ENCODE measurements at regions not wholly inside any gene's neighbourhood (a gene's known extent, or its start where the extent isn't known, plus 50 kb on each side); places are given as distances from the start of the nearest gene placed in this dataset.
A peak's percentile ranks its signal among the peaks of the same experiment; 100 is the strongest.

DNA sequence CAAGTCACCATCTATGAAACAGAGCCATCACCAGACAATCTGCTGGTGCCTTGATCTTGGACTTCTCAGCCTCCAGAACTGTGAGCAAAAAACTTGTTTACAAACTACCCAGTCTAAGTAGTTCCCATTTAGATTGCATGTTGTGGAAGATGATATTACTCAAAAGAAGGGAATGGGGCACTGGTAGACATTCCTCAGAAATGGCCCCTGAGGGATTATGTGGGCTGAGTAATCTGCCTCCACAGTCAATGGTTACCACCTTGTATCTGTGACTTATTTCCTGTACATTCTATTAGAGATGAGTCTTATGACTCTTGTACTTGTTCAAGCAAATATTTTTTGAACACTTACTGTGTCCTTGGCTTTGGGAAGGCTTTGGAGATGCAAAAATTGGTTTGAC is 160.4 kb downstream of the NUP35 start:
- no peak for DNase-seq (ENCODE audit: low read depth, low spot score)

DNA sequence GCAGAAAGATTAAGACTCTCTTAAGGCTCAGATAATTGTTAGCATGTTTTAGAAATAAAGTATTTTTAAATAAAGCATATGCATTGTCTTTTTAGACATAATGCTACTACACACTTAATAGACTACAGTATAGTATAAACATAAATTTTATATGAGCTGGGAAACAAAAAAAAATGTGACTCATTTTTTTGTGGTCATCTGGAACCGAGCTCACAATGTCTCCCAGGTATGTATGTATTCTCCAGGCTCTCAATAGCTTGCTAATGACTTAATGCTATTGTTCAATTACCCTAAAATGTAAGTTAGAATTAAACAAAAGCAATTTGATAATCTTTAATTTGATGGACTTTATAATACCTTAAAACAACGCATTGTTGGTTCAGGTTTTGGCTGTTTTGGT is 167.2 kb downstream of the NUP35 start:
- DNase-seq (ENCODE audit: low read depth, low spot score) = no peak

DNA sequence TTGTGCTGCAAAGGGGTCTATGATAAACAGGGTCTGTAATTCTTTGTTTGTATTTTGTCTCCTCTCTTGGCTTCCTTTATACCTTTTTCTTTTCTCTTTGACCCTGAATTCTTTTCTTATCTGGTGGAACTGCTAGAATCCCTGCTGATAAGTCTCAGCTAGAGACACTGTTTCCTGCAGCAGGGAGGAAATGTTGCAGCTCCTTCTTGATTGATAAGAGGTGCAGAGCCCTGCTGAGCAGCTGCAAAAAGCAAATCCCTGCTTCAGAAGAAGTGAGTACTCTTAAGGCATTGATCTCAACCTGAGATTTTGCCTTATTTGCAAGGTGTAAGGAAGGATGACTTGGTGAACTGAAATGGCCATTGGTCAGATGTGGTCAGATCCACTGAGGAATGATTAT is 167.8 kb downstream of the NUP35 start:
- peak; percentile 51 for DNase-seq (ENCODE audit: low read depth, low spot score)

DNA sequence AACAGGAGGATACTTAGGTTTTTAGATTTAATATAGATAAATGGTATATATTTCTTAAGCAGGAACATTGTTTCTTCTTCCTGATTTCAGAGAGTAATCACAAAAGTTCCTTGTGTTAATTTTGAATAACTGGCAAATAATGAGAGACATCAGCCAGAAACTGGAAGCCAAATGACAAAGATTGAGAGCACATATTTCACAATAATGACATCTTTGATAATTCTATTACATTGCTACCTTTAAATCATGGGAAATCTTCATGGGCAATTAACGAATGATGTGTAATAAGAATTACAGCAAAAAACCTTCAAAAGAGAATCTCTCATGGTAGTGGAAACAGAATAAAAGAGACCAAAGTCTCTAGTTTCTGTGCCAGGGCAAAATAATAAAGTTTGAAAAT is 215.1 kb downstream of the NUP35 start:
- DNase-seq (ENCODE audit: low read depth, low spot score) = no peak

DNA sequence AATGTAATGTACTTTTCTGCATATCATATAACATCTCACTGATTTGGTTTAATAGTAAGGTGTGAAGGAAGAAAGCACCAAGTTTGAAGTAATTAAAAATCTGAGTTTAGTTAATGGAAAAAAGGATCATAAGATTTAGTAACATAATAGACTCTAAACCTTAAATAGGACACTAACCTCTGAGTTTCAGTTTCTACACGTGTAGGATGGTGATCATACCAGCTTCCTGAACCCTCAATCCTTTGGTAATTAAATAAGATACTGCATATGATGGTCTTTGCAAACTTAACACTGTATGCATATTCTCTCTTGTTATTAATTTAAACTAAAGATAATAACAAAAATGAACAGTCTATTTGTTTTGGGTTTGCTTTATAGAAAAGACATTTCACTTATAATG is 216.8 kb downstream of the NUP35 start:
- no peak for DNase-seq (ENCODE audit: low read depth, low spot score)

DNA sequence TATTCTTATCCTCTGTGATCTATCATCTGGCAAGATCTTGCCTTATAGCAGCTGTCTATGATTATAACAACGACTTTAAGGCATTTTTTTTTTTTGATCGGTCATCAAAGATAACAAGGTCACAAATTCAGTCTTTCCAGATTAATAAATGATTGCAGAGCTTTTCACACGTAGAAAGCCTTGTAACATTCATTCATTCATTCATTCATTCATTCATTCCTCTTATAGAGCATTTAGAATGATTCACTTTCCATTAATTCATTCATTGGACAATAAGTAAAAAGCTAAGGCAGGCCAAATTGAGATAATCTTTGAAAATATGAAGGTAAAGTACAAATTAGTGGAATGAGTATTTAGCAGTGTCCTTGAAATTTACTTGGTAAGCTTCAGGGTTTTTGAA is 223.7 kb downstream of the NUP35 start:
- DNase-seq (ENCODE audit: low read depth, low spot score) = no peak

DNA sequence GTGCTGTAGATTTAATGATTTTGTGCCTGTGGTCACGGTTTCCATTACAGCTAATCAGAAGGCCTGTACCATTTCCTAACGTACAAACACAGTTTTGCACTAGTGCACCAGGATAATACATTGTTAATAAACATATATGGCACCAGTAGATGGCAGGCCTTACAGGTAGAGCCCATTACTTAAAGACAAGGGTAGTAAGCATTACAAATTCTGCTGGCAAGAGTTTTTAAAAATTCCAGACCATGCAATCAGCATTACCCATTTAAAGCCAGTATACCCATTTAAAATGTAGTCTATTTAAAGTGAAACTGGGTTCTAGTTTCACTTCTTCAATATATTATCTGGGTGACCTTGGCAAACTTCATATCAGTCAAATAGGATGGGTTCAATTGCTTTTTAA is 224.2 kb downstream of the NUP35 start:
- DNase-seq (ENCODE audit: low read depth, low spot score) = no peak

DNA sequence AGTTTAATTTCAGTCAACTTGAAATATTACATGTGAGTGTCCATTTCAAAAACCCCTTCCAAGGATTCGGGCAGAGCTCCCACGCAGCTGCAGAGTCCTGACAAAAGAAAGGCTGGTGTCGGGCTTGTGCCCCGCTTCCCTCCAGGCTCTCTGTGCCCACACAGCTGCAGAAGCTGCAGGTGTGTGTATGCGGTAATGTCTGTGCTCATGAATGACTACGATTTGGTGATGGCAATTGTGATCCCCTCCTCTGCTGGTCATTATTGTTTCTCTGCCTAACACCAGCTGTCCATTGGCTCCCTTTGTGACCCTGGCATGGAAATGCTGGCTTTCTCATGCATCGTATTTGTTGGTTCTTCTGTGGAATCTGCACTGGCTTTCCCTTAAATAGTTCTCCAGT is 224.8 kb downstream of the NUP35 start:
- no peak for DNase-seq (ENCODE audit: low read depth, low spot score)

DNA sequence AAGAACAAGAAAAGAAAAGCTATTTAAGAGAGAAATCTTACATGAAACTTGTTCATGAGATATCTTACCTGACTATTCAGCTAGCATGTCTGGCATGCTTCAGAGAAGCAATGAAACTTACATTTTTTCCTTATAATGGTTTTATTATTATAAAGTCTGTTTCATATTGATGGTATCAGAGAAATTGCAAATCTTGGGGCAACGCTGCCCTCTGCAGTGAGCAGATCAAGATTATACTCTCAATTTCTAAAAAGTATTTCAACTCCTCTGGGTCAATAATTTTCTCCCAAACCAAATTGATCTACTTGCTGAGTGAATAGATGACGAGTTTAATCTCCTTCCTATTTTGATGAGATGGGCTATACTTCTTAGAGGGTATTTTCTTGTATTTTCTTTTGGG is 235.6 kb downstream of the NUP35 start:
- no peak for DNase-seq (ENCODE audit: low read depth, low spot score)

DNA sequence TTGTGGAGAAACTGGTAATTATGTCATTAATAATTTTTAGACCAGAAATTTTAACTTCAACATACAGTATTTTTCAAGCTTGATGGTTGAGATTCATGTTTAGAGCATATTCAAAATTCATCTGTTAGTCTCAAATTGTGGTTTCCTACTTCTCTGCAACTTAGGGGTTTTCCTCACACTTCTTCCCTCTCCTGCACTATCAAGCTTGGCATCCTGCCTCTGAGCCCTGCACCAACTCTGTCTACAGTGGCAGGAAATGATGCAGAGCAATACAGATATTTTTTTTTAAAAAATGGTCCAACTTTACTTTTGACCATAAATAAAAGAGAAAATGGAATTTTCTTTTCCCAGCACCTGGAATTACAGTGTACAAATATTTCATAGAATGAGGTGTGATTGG is 247.3 kb downstream of the NUP35 start:
- DNase-seq (ENCODE audit: low read depth, low spot score) = no peak

DNA sequence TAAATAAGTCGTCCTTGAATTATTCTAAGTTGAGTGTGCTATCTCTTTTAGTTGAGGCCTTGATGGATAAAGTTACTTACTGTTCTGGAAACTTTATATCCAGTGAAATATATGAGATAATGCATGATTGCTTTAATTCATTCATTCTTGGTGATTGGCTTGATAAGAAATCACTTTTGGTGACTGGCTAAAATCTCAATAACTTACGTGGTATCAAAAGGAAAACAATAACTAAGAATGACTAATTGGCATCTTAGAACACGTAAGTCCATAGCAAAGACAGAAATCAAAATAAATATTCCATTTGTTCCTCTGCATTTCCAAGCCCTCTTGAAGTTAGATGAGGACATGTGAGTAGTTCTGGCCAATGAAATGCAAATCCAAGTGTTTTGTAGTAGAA is 251.6 kb downstream of the NUP35 start:
- no peak for DNase-seq (ENCODE audit: low read depth, low spot score)

DNA sequence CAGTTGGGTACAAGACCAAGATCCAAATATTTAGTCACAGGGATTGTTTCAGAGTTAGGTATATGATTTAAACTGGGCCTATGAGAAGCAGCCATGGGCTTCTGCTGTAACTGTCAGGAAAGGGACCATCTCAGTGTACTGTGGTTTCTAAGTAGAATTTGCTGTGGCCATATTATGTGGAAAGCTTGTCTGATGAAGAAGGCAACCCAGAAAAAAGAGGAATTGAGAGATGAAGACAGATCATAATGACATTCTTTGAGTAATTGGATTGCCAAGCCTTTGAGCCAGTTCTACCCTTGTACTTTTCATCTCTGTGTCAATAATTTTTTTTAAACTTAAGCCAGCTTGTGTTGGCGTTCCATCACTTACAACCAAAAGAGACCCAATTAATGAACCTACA is 259.6 kb downstream of the NUP35 start:
- DNase-seq (ENCODE audit: low read depth, low spot score) = no peak

DNA sequence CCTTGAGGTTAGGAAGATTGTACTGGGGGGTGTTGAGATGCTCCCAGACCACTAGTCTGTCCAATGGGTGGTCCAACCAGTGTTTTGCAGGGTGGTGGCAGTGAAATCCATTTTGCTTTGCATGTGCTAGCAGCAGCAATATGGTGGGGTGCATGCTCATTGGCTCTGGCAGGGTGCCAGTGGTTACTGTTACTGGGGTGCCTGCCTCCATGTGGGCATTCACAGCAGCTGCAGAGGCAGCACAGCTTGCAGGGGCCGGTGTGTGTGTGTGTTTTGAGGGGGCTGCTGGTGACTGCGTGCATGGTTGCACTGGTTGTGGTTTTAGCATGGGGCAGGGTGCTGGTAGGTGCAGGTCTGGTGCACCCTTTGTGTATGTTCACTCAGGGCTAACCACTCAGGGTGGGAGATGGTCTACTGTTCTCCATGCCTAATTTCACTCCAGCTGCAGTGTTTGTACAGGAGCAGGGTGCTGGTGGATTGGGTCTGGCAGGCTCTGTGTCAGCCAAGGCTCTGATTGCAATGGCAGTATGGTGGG is 265.4 kb downstream of the NUP35 start:
- no peak for DNase-seq (ENCODE audit: low read depth, low spot score)

DNA sequence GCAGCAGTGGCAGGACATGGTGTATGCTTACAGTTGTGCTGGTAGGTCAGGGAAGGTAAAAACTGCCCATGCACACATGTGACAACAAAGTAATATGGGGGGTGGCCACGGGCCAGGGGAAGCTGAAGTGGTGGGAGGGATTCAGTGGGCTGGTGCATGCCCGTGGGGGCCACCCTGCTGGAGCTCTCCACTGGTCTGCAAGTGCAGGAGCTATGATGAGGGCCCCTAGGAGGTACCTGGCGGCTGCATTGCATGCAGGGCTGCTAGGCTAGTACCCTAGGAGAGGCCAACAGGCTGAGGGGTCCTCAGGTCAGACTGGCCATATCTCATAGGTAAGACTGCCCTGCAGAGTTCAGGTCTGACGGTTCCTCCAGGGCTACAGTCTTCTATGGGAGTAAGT is 265.9 kb downstream of the NUP35 start:
- no peak for DNase-seq (ENCODE audit: low read depth, low spot score)

DNA sequence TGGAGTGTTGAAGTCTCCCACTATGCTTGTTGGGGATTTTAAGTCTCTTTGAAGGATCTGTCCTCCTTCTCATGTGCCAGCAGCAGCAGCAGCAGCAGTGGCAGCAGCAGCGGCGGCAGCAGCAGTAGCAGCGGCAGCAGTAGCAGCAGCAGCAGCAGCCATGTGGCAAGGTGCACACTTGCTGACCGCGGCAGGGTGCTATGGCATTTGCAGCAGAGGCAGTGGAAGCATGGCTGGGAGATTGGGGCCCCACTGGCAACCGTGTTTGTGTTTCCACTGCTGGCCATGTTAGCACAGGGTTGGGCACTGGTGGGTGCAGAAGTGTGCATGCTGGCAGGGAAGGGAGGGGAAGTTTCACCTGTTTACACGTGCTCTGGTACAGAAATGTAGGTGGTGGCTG is 280.1 kb downstream of the NUP35 start:
- DNase-seq (ENCODE audit: low read depth, low spot score) = no peak

DNA sequence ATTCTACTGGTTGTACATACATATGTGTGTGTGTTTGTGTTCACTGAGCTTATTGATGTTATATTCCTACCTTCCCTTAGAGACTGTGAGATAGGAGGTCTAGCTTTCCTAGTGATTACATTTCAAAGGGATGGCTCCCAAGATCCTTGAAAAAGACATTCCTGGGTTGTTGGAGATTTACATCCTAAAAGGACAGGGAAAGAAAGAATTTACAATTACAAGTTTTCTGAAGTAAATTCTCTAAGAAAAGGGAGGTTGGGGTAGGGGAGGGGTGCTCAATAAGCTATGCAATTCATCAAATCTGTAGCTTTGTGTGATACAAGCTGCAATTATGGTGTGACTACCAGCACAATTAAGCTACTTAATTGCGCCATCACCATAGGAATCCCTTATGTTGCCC is 284.3 kb downstream of the NUP35 start:
- peak; percentile 8 for DNase-seq (ENCODE audit: low read depth, low spot score)

DNA sequence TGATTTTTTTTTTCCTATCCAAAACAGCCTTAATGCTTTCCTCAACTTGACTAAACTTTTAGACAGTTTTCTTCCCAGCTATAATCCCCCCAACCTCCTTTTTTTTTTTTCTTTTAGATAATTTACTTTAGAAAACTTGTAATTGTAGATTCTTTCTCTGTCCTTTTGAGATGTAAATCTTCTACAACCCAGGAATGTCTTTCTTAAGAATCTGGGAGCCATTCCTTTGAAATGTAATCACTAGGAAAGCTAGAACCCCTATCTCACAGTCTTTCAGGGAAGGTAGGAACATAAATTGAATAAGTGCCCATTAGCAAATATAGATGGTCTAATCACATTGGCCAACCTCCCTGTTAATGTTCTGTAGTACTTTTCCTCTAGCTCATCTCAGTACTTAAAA is 285.4 kb downstream of the NUP35 start:
- no peak for DNase-seq (ENCODE audit: low read depth, low spot score)

DNA sequence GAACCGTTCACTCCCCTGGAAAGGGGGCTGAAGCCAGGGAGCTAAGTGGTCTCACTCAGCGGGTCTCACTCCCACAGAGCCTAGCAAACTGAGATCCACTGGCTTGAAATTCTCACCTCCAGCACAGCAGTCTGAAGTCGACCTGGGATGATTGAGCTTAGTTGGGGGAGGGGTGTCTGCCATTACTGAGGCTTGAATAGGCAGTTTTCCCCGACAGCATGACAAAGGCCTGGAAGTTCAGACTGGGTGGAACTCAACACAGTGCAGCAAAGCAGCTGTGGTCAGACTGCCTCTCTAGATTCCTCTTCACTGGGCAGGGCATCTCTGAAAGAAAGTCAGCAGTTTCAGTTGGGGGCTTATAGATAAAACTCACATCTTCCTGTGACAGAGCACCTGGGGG is 292.5 kb downstream of the NUP35 start:
- peak; percentile 63 for DNase-seq (ENCODE audit: low read depth, low spot score)

DNA sequence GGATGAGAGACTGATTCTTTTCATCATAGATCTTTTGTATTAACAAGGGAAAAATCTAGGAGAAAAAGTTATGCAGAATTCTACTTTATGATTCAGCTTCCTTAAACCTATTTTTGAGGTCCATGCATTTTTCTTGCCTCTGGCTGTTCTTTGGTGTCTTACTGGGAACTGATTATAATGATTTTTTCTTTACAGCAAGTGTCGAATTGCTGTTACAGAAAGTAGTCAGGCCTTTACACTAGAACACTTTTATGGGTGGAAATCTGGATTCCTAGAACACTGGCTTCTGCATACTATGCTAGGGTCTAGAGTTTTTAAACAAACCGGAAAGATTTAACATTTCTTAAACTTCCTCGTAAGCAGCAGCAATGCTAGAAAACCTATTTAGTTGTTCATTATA is 302.6 kb downstream of the NUP35 start:
- no peak for DNase-seq (ENCODE audit: low read depth, low spot score)

DNA sequence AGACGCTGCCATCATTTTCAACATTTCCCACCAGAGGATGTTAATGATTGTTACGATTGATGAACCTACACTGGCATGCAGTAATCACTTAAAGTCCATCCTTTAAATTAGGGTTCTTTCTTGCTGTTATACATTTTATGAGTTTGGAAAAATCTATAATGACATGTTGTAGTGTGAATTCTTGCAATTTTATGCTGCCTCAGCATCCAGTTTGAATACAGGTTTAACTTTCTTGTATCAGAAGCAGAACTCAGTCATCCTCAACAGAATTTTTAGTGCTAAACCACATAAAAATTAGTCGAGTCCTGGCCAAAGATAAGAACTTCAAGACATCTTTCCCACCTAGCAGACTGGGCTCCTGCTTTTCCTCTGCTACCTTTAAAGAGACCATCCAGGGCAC is 303.3 kb downstream of the NUP35 start:
- no peak for DNase-seq (ENCODE audit: low read depth, low spot score)

DNA sequence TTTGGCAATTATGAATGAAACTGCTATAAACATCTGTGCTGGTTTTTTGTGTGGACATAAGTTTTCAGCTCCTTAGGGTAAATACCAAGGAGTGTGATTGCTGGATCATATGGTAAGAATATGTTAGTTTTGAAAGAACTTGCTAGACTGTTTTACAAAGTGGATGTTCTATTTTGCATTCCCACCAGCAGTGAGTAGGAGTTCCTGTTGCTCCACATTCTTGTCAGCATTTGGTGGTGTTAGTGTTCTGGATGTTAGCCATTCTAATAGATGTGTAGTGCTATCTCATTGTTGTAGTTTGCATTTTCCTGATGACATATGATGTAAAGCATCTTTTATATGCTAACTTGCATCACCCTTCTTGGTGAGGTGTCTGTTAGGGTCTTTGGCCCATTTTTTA is 304.6 kb downstream of the NUP35 start:
- DNase-seq (ENCODE audit: low read depth, low spot score) = no peak

DNA sequence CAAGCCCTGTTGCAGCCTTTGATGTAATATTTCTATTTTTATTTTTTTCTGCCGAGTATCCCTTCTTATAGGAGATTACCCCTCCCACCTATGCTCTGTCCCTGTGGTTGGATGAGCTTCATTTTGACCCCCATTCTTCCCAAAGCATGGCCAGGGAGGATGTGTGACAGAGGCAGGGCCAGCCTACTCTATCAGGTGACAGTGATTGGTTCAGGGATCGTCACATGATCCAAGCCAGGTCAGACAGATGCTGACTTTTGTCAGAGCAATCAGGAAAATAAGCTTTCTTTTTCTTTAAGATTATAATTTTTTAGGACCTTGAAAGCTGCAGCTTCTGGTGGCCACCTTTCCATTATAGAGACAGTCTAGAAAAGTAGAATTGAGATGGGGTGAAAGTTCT is 314.3 kb downstream of the NUP35 start:
- DNase-seq (ENCODE audit: low read depth, low spot score) = no peak

DNA sequence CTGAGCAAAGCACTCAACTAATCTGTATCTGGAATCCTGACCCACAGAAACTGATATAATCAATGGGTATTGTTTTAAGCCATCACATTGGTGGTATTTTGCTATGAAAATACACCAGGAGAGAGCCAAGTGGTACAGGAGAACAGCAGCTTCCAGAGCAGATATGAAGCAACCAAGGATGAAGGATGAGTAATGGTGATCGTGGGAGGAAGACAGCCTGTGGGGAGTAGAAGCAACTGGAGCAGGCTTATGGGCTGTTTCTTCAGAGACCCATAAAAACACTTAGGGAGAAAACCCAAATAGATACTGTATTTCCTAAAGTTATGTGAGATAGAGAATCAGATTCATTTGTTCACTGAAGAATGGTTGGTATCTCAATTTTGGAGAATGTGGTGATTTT is 330.8 kb downstream of the NUP35 start:
- no peak for DNase-seq (ENCODE audit: low read depth, low spot score)

DNA sequence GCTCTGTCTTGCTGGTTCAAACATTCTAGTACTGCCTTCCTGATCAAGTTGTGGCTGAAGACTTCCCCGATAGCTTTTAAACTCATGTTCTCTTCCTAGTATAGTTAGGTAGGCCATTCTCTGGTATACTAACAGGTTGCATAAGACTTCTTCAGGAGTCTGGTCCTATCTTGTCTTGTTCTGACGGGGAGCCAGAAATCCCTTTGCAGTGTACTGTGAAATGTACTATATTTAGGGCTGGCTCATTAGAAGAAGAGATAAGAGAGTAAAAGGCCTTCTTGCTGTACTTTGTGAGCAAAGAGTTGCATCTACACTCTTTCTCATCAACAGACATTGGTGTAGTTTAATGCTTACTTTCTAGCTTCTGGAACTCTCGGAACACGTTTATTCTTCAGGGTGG is 331.9 kb downstream of the NUP35 start:
- DNase-seq (ENCODE audit: low read depth, low spot score) = no peak

DNA sequence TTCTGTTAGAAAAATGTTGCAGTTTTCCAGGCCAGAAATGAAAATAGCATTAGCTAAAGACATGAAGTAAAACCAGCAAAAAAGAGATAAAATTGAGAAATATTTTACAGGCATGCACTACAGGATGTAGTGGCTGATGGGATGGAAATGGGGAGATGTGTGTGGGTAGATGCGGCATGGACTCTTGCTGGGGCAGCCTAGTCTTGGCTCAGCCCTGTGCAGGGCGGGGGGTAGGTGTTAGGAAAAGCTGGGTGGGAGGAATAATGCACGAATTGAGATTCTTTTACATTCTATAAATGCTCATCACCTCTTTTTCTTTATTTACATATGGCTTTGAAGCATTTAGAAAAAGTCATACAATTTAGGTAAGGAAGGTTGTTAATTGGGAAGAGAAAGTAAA is 334.2 kb downstream of the NUP35 start:
- DNase-seq (ENCODE audit: low read depth, low spot score) = no peak

Measured in ELF-1 (cell line).